ENCODE measurements at regions not wholly inside any gene's neighbourhood (a gene's known extent, or its start where the extent isn't known, plus 50 kb on each side); places are given as distances from the start of the nearest gene placed in this dataset.

DNA sequence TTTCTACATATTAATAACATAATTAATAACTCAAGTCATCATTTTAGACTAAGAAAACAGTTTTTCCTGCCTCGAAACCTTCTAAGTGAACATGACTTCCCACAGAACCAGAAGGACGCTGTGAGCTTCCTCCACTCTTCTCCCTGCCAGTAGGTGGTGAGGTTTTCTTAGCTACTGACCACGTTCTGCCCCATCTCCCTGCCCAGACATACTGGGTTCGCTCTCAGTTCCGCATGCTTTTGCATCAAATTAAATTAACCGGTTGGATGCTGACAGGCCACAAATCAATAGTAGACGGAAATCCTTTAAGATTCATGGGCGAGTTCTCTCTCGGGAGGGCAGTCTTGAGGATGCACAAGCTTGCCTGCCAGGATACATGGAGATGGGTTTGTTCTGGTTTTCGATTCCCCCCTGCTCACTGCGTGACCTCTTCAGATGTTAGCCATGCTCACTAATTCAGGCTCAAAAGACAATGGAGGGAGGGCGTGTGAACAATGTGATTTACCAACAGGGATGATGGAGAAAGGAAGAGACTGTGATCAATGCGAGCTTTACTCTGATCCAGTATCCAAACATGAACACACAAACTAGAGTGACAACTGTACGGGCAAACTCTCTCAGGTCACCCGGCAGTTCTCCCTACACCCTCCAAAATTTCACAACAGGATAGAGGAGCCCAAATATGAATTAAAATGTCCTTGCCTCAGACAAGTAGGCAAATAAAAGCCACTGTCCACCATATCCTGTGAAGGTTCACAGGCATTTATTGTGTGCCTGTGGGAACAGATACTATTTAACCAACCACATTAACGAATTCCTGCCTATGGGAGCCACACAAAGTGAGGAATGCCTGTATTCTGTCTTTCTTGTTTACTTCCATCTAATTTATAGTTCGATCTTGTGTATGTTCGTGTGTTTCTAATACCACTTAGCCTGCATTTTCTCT, 375.7 kb downstream of the EIPR1 start:
- Mint-ChIP-seq H3K27ac (no peak overlapping the region), H3K27me3 (ENCODE audit: low read depth) (peaks cover 46% of the 10 kb centered on the region), H3K4me3 (no peak overlapping the region), H3K36me3 (no peaks in the 10 kb centered on the region), H3K4me1 (no peaks in the 10 kb centered on the region), H3K9me3 (no peaks in the 10 kb centered on the region)
- no peak for TF ChIP-seq CTCF (IDR thresholded peaks at IDR 0.05; ENCODE audit: unreplicated experiment)
- no peak for DNase-seq (ENCODE audit: low spot score in 2 of 2, unreplicated experiment in 2 of 2)

DNA sequence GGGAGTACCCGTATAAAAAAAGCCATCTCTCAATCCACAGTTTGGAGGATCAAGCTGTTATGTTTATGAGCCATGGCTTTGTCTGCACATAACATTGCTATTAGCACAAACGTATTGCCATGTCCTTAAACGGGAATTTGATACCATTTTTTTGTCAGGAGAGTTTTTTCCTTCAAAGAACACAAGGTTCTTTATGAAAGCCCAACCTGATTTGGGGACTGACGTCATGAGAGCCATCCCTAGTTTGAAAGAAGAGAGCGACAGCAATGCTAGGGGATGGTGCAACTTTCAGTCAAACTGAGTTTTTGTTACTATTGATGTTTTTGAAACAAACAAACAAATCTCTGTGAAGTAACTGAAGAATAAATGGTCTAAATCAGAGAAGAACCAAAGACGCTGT, 376.6 kb downstream of the EIPR1 start:
- H3K4me1 Mint-ChIP-seq, result no peaks in the 10 kb centered on the region
- H3K27ac Mint-ChIP-seq, result no peak overlapping the region
- H3K36me3 Mint-ChIP-seq, result no peaks in the 10 kb centered on the region
- peaks cover 43% of the 10 kb centered on the region for H3K27me3 Mint-ChIP-seq (ENCODE audit: low read depth)
- H3K4me3 Mint-ChIP-seq, result no peak overlapping the region
- H3K9me3 Mint-ChIP-seq, result no peaks in the 10 kb centered on the region
- DNase-seq (ENCODE audit: low spot score in 2 of 2, unreplicated experiment in 2 of 2), result no peak
- no peak for TF ChIP-seq CTCF (IDR thresholded peaks at IDR 0.05; ENCODE audit: unreplicated experiment)

DNA sequence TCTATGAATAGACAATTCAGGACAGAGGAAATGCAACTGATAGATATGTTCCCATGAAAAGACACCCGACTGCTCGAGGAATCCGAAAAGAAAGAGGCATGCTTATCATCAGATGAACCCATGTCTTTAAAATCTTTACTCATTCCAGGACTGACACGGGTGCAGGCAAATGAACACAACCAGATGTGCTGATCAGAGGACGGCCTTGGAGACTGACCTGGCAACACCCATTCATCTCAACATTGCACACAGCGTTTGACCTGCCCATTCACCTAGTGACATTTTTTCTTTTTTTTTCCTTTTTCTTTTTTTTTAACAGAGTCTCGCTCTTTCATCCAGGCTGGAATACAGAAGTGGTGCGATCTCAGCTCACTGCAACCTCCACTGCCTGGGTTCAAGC, 377.5 kb downstream of the EIPR1 start:
- H3K27ac Mint-ChIP-seq, result no peak overlapping the region
- no peaks in the 10 kb centered on the region for H3K36me3 Mint-ChIP-seq
- no peaks in the 10 kb centered on the region for H3K4me1 Mint-ChIP-seq
- no peak for DNase-seq (ENCODE audit: low spot score in 2 of 2, unreplicated experiment in 2 of 2)
- peaks cover 37% of the 10 kb centered on the region for H3K27me3 Mint-ChIP-seq (ENCODE audit: low read depth)
- TF ChIP-seq CTCF (IDR thresholded peaks at IDR 0.05; ENCODE audit: unreplicated experiment), result no peak
- no peak overlapping the region for H3K4me3 Mint-ChIP-seq
- no peaks in the 10 kb centered on the region for H3K9me3 Mint-ChIP-seq

DNA sequence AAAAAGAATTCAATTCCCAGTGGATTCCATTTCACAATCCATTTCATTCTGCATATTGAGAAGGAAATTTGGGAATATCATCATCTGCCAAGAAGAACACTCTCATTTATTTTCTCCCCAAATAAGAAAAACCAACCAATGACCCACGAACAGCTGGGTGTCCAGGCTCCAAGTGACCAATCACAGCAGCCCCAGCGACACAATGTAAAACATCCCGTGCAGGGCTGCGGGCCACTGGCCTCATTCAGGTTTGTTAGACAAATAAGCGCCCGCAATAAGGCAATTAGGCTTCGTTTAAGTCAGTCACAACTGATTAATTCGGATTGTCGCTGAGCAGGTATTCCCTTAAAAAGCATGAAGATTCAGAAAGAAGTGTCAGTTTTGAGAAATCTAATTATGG, 378.6 kb downstream of the EIPR1 start:
- Mint-ChIP-seq H3K27ac (no peak overlapping the region), H3K4me3 (no peak overlapping the region), H3K4me1 (no peaks in the 10 kb centered on the region), H3K36me3 (no peaks in the 10 kb centered on the region), H3K27me3 (ENCODE audit: low read depth) (peaks cover 28% of the 10 kb centered on the region), H3K9me3 (no peaks in the 10 kb centered on the region)
- DNase-seq (ENCODE audit: low spot score in 2 of 2, unreplicated experiment in 2 of 2), result no peak
- TF ChIP-seq CTCF (IDR thresholded peaks at IDR 0.05; ENCODE audit: unreplicated experiment), result no peak

- Mint-ChIP-seq H3K4me3 (no peak overlapping the region), H3K27ac (no peak overlapping the region), H3K9me3 (peaks cover 19% of the 10 kb centered on the region), H3K4me1 (no peaks in the 10 kb centered on the region), H3K27me3 (ENCODE audit: low read depth) (peaks cover 5% of the 10 kb centered on the region), H3K36me3 (no peaks in the 10 kb centered on the region)
- DNase-seq (ENCODE audit: low spot score in 2 of 2, unreplicated experiment in 2 of 2), result no peak
- no peak for TF ChIP-seq CTCF (IDR thresholded peaks at IDR 0.05; ENCODE audit: unreplicated experiment)
These were observed 384.4 kb downstream of the EIPR1 start for GRCh38 chr2:2993172-2993692.

Data from mesothelial cell of epicardium (in vitro differentiated cells).